ENCODE measurements at regions not wholly inside any gene's neighbourhood (a gene's known extent, or its start where the extent isn't known, plus 50 kb on each side); places are given as distances from the start of the nearest gene placed in this dataset.

DNA sequence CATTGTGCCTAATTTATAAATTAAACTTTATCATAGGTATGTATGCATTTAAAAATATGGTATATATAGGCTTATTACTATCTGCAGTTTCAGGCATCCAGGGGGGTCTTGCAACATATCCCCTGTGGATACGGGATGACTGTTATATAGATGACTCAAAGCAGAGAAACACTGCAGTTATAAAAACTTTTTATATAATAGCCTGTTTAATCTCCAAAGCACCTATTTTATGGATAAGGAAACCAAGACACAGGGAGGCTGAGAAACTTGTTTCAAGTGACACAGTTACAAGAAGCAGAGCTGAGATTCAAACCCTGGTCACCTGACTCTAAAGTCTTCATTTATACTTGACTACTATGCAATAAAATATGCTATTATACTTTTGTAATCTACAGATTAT lies 897.7 kb downstream of the KCNA4 start:
- no peak for TF ChIP-seq CTCF (IDR thresholded peaks at IDR 0.05)
- no peak for TF ChIP-seq POLR2A (IDR thresholded peaks at IDR 0.05)

Data from breast epithelium (tissue), 3 donors.